ENCODE measurements at regions not wholly inside any gene's neighbourhood (a gene's known extent, or its start where the extent isn't known, plus 50 kb on each side); places are given as distances from the start of the nearest gene placed in this dataset.
"Not testable (repeated sequence)": the region's sequence is repeated elsewhere in the genome, so short reads cannot be mapped to it uniquely, and the experiment has no call there.

DNA sequence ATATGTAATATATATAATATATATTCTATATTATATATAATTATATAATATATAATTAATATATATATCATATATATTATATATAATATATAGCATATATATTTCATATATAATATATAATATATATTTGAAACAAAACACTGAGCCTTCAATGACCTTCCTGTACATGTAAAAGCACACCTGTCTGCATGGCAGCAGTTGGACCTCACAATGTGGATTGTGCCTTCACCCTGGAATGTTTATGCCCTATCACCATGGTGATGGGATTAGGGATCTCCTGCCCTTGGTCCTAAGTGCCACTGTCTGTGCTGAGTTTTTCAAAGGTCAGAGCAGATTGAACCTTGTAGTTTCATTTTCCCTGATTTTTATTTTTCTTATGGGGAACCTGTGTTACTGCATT, 966.9 kb downstream of the TUBA3C start:
- BruUV-seq (replicated peaks); in situ Hi-C loops (cut with HindIII; ENCODE audit: low pct_unique_long_range_greater_than_20kb, low sequenced_read_pairs): not testable (repeated sequence)

DNA sequence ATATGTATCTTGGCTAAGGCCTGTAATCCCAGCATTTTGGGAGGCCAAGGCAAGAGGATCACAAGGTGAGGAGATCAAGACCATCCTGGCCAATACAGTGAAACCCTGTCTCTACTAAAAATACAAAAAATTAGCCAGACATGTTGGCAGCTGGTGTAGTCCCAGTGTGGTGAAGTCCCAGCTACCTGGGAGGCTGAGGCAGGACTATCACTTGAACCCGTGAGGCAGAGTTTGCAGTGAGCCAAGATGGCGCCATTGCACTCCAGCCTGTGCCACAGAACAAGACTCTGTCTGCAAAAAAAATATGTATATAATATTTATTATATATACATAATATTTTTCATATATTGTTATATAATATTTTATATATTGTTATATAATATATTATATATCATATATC, 968.1 kb downstream of the TUBA3C start:
- BruUV-seq (replicated peaks); H3K36me3 ChIP-seq (ENCODE audit: control insufficient read depth, insufficient read depth, low read length); H3K9me3 ChIP-seq (ENCODE audit: control insufficient read depth, insufficient read depth, low read depth, low read length); ATAC-seq; H3K27me3 ChIP-seq (ENCODE audit: control insufficient read depth, insufficient read depth, low read length); POLR2A ChIA-PET; H3K4me3 ChIP-seq (ENCODE audit: low read depth in 2 of 2, low read length in 2 of 2); DNase-seq (ENCODE audit: low read depth, low spot score); intact Hi-C loops (cut with micrococcal nuclease; ENCODE audit: unreplicated experiment); H3K27ac ChIP-seq (ENCODE audit: low read length); in situ Hi-C loops (cut with HindIII; ENCODE audit: low pct_unique_long_range_greater_than_20kb, low sequenced_read_pairs); H3K4me1 ChIP-seq (ENCODE audit: control insufficient read depth, insufficient read depth, low read length); CTCF ChIA-PET: not testable (repeated sequence)

More for the DNA sequence above, 966.9 kb downstream of the TUBA3C start:
- H3K27ac ChIP-seq (ENCODE audit: low read length); intact Hi-C loops (cut with micrococcal nuclease; ENCODE audit: unreplicated experiment); H3K9me3 ChIP-seq (ENCODE audit: control insufficient read depth, insufficient read depth, low read depth, low read length); DNase-seq (ENCODE audit: low read depth, low spot score); H3K4me3 ChIP-seq (ENCODE audit: low read depth in 2 of 2, low read length in 2 of 2); H3K27me3 ChIP-seq (ENCODE audit: control insufficient read depth, insufficient read depth, low read length); CTCF ChIA-PET; H3K36me3 ChIP-seq (ENCODE audit: control insufficient read depth, insufficient read depth, low read length); ATAC-seq; POLR2A ChIA-PET; H3K4me1 ChIP-seq (ENCODE audit: control insufficient read depth, insufficient read depth, low read length): not testable (repeated sequence)

DNA sequence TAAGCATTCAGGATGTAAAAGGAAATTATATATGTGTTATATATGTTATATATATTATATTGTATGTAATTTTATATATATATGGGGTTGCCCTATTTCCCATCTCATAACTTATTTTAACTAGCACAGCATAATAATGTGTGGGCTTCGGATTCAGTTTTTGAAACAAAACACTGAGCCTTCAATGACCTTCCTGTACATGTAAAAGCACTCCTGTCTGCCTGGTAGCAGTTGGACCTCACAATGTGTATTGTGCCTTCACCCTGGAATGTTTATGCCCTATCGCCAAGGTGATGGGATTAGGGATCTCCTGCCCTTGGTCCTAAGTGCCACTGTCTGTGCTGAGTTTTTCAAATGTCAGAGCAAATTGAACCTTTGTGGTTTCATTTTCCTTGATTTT, 968.8 kb downstream of the TUBA3C start:
- TF ChIP-seq POLR2AphosphoS5 (IDR thresholded peaks at IDR 0.05; ENCODE audit: low read depth, low read length) (no peak), SIN3A (IDR thresholded peaks at IDR 0.05; ENCODE audit: borderline replicate concordance, insufficient read depth, low read depth, low read length) (no peak)
- no peaks in the 10 kb centered on the region for H3K9me3 ChIP-seq (ENCODE audit: control insufficient read depth, insufficient read depth, low read depth, low read length)
- BruUV-seq (replicated peaks): no TSS peak
- in situ Hi-C loops (cut with HindIII; ENCODE audit: low pct_unique_long_range_greater_than_20kb, low sequenced_read_pairs) (no loop called here), intact Hi-C loops (cut with micrococcal nuclease; ENCODE audit: unreplicated experiment) (no loop called here)
- no peak overlapping the region for H3K27ac ChIP-seq (ENCODE audit: low read length)
- no peaks in the 10 kb centered on the region for H3K4me1 ChIP-seq (ENCODE audit: control insufficient read depth, insufficient read depth, low read length)
- no peaks in the 10 kb centered on the region for H3K27me3 ChIP-seq (ENCODE audit: control insufficient read depth, insufficient read depth, low read length)
- POLR2A ChIA-PET: no interaction called here
- H3K4me3 ChIP-seq (ENCODE audit: low read depth in 2 of 2, low read length in 2 of 2): no peak overlapping the region
- CTCF ChIA-PET: no interaction called here
- ATAC-seq (no peak; the same call in 1 of the 2 replicates), DNase-seq (ENCODE audit: low read depth, low spot score) (no peak)
- H3K36me3 ChIP-seq (ENCODE audit: control insufficient read depth, insufficient read depth, low read length): no peaks in the 10 kb centered on the region

DNA sequence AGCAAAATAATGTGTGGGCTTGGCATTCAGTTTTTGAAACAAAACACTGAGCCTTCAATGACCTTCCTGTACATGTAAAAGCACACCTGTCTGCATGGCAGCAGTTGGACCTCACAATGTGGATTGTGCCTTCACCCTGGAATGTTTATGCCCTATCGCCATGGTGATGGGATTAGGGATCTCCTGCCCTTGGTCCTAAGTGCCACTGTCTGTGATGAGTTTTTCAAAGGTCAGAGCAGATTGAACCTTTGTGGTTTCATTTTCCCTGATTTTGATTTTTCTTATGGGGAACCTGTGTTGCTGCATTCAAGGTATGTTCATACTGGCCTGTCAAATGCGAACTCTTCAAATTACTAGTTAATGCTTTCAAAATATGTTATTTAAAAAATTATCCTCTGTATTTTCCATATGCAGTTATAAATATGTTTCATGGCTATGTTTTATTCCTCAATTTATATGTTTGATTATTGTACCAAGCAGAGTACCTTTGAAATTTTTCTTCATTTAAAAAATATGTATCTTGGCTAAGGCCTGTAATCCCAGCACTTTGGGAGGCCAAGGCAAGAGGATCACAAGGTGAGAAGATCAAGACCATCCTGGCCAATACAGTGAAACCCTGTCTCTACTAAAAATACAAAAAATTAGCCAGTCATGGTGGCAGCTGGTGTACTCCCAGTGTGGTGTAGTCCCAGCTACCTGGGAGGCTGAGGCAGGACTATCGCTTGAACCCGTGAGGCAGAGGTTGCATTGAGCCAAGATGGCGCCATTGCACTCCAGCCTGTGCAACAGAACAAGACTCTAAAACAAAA, 969.7 kb downstream of the TUBA3C start:
- in situ Hi-C loops (cut with HindIII; ENCODE audit: low pct_unique_long_range_greater_than_20kb, low sequenced_read_pairs); BruUV-seq (replicated peaks); H3K4me3 ChIP-seq (ENCODE audit: low read depth in 2 of 2, low read length in 2 of 2); H3K36me3 ChIP-seq (ENCODE audit: control insufficient read depth, insufficient read depth, low read length); POLR2A ChIA-PET; intact Hi-C loops (cut with micrococcal nuclease; ENCODE audit: unreplicated experiment); H3K27me3 ChIP-seq (ENCODE audit: control insufficient read depth, insufficient read depth, low read length); H3K27ac ChIP-seq (ENCODE audit: low read length); CTCF ChIA-PET; DNase-seq (ENCODE audit: low read depth, low spot score); H3K9me3 ChIP-seq (ENCODE audit: control insufficient read depth, insufficient read depth, low read depth, low read length); H3K4me1 ChIP-seq (ENCODE audit: control insufficient read depth, insufficient read depth, low read length): not testable (repeated sequence)
- peak; percentile 89 for ATAC-seq

DNA sequence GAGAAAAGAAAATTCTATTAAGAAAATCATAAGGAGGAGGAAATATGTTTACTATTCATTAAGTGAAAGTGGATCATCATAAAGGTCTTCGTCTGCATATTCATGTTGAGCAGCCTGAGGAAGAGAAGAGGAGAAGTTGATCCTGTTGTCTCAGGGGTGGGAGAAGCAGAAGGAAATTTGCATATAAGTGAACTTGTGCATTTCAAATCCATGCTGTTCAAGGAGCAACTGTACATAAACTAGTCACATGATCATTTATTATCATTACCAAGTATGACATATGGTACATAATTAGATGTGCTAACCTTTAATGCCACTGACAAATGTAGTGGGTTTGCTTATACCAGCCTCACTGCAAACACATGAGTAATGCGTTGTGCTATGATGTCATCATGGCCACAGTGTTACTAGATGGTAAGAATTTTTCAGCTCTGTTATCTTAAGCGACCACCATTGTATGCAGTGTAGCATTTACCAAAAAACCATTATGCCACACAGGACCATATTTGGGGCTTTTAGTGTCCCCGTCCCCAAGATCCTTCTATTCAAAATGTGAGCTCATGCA, 976.9 kb downstream of the TUBA3C start:
- H3K36me3 ChIP-seq (ENCODE audit: control insufficient read depth, insufficient read depth, low read length); H3K4me3 ChIP-seq (ENCODE audit: low read depth in 2 of 2, low read length in 2 of 2); DNase-seq (ENCODE audit: low read depth, low spot score); in situ Hi-C loops (cut with HindIII; ENCODE audit: low pct_unique_long_range_greater_than_20kb, low sequenced_read_pairs); BruUV-seq (replicated peaks); intact Hi-C loops (cut with micrococcal nuclease; ENCODE audit: unreplicated experiment); POLR2A ChIA-PET; ATAC-seq; H3K27me3 ChIP-seq (ENCODE audit: control insufficient read depth, insufficient read depth, low read length); CTCF ChIA-PET; H3K27ac ChIP-seq (ENCODE audit: low read length); H3K4me1 ChIP-seq (ENCODE audit: control insufficient read depth, insufficient read depth, low read length); H3K9me3 ChIP-seq (ENCODE audit: control insufficient read depth, insufficient read depth, low read depth, low read length): not testable (repeated sequence)

DNA sequence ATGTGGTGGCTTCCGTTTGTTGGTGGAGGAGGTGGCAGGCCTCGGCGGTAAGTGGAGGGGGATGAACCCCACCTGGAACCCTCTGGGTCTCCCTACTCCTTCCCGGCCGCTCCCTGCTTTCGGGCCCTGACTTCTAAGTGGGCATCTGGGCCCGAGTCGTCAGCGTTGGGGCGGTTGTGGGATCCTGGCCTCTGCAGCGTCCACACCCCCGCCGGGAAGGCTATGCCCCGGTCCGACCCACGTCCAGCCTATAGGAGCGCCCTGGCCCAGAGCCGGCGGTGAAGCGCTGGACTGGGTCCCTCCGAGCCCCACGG, 986.3 kb downstream of the TUBA3C start:
- CTCF ChIA-PET; H3K4me3 ChIP-seq (ENCODE audit: low read depth in 2 of 2, low read length in 2 of 2); intact Hi-C loops (cut with micrococcal nuclease; ENCODE audit: unreplicated experiment); H3K27me3 ChIP-seq (ENCODE audit: control insufficient read depth, insufficient read depth, low read length); BruUV-seq (replicated peaks); H3K36me3 ChIP-seq (ENCODE audit: control insufficient read depth, insufficient read depth, low read length); POLR2A ChIA-PET; DNase-seq (ENCODE audit: low read depth, low spot score); H3K9me3 ChIP-seq (ENCODE audit: control insufficient read depth, insufficient read depth, low read depth, low read length); H3K27ac ChIP-seq (ENCODE audit: low read length); in situ Hi-C loops (cut with HindIII; ENCODE audit: low pct_unique_long_range_greater_than_20kb, low sequenced_read_pairs); H3K4me1 ChIP-seq (ENCODE audit: control insufficient read depth, insufficient read depth, low read length): not testable (repeated sequence)
- peak; percentile 26; the same call in 1 of the 2 replicates for ATAC-seq

DNA sequence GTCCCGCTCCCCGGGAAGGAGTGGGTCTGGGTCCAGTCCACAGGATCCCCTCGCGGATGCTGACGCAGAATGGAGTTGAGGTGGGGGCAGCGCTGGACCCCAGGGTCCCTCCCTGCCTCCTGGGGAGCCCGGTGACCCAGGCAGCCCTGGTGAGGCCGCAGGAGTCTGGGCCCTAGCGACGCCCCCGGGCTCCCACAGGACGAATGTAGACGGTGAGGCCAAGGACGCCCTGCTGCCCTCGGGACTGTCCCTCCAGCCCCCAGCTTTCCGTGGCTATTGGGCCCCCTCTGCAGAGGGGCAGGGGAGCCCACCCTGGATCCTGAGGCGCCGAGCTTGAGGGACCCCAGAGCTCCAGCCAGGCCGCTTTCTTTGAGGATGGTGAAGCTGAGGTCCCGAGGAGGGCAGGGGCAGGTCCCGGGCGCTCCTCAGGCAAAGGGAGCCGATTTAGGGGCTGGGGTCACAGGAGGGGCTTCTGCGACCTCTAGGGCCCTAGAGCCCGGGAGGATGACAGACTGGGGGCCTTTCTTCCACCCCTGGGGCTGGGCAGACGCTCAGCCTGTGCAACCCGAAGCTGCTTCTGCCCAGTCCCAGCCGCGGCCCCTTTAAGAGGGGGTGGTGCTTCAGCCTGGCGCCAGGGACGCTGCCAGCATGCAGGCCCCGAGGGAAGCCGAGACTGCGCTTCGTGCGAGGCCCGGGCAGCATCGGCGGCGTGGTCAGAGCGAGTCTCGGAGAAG, 986.8 kb downstream of the TUBA3C start:
- H3K36me3 ChIP-seq (ENCODE audit: control insufficient read depth, insufficient read depth, low read length); in situ Hi-C loops (cut with HindIII; ENCODE audit: low pct_unique_long_range_greater_than_20kb, low sequenced_read_pairs); H3K9me3 ChIP-seq (ENCODE audit: control insufficient read depth, insufficient read depth, low read depth, low read length); DNase-seq (ENCODE audit: low read depth, low spot score); CTCF ChIA-PET; POLR2A ChIA-PET; H3K4me1 ChIP-seq (ENCODE audit: control insufficient read depth, insufficient read depth, low read length); intact Hi-C loops (cut with micrococcal nuclease; ENCODE audit: unreplicated experiment); H3K4me3 ChIP-seq (ENCODE audit: low read depth in 2 of 2, low read length in 2 of 2); BruUV-seq (replicated peaks); H3K27me3 ChIP-seq (ENCODE audit: control insufficient read depth, insufficient read depth, low read length); H3K27ac ChIP-seq (ENCODE audit: low read length): not testable (repeated sequence)
- ATAC-seq: peak; percentile 85
